Fibroblast of peridontal ligament (primary cell): ENCODE measurements at regions not wholly inside any gene's neighbourhood (a gene's known extent, or its start where the extent isn't known, plus 50 kb on each side); places are given as distances from the start of the nearest gene placed in this dataset.

Source experiments
- DNase-seq: peaks from one replicate; pipeline ENCODE4 v3.0.0-alpha.2; 2010; ENCODE audit errors: extremely low read depth

- DNase-seq, result no peak
These were observed 406.8 kb downstream of the KLF5 start for GRCh38 chr13:73465617-73465971.

DNA sequence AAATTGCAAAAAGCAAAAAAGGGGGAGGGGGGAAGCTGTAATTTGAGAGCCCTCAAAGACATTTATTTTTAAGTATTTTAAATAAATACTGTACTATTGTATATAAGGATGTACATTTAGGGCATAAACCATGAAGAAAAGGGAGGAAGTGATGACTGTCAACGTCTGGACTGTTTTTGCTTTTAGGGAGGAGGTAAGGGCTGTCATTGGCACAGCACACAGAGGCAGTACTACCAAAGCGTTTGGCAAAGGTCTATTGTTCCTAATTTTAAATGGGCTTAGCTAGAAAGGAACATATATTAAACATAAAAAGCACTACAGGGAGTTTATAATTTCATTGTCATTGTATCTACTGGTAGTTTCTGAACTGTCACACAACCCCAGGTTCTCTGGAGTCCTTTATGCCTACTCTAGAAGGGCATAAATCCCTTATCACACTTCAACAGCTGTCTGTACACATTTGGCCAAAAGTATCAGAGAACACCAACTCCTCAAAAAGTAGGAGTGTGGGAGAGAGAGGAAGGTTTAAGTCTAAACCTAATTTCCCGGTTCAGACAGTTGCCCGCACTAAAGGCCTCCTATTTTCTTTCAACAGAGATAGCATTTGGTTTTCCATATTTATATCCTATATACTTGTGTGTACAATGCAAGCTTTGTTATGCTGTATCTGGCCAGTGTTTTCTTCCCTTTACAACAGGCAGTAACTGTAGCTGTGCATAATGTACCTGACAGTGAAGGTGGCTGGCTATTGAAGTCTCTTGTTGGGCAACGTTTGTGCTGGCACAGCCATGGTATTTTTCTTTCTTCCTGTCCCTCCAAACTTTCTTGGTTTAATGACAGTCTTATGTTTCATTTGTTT is 406.2 kb downstream of the KLF5 start:
- no peak for DNase-seq

GRCh38 chr13:73462241-73462640 is 403.4 kb downstream of the KLF5 start:
- DNase-seq, result no peak

DNA sequence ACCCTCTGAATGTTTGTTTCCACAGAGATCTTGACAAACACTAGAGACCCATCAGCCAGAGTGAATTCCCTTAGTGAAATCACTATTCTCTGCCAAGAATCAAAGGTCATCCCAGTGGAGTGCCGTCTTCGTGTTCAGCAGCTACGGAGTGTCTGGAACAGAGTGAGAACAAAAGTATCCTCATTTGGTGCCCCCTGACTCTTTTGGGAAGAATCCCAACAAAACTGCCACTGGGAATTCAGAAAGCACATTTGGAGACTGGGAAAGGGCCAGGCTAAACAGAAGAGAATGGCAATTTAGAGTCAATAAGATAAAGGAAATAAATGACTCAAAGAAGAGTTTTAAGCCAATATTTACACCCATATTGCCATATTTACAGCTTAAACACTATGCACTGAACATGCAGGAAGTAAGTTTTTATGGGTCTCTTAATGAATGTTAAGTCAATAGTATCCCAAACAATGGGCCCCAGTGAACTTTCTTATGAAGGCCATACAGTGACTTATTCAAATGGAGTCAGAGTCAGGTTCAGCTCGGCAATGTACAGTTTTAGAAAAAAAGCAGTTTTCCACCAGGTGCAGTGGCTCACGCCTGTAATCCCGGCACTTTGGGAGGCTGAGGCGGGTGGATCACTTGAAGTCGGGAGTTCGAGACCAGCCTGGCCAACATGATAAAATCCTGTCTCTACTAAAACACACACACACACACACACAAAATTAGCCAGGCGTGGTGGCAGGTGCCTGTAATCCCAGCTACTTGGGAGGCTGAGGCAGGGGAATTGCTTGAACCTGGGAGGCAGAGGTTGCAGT is 392.6 kb downstream of the KLF5 start:
- DNase-seq, result no peak

- DNase-seq, result no peak
These were observed 391.8 kb downstream of the KLF5 start for GRCh38 chr13:73450583-73450982.

GRCh38 chr13:73449252-73449651 is 390.4 kb downstream of the KLF5 start:
- DNase-seq, result no peak

GRCh38 chr13:73440296-73440895 is 381.6 kb downstream of the KLF5 start:
- DNase-seq, result no peak

DNA sequence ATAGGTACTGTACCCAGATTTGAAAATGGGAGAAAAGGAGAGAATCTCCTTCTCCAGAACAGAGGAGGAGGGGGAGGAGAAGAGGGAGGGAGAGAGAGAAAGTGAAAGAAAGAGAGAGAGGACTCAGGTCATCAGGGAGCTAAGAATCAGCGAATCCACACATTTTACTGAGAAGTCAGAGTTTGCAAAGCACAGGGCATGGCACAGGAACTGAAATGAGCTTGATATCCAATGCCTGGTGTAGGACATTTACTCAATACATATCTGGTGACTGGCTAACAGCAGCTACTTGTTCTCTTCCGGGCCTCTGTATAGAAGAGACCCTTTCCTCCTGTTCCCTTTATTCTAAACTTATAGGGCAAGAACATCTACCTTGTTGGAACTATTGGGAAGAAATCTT is 375.1 kb downstream of the KLF5 start:
- no peak for DNase-seq

DNA sequence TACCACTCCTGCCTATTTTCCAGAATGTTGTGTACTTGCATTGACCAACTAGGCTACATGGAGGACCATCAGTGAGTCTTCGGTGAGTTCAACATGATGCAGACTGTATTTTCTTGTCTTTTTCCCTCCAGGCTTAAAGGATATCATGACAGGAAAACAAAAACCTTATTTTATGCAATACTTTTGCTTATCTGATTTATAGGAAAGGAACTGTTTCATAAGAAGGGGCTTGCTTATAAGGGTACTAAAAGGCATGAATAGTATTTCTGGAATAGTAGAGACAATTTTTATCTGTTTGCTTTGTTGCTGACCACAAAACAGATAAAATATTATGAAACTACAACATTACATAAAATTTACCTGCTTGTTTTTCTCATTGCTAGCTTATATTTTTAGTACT is 374.7 kb downstream of the KLF5 start:
- no peak for DNase-seq

- DNase-seq, result no peak
These were observed 370.9 kb downstream of the KLF5 start for GRCh38 chr13:73429701-73430100.

GRCh38 chr13:73428706-73429105 is 369.9 kb downstream of the KLF5 start:
- DNase-seq, result no peak

DNA sequence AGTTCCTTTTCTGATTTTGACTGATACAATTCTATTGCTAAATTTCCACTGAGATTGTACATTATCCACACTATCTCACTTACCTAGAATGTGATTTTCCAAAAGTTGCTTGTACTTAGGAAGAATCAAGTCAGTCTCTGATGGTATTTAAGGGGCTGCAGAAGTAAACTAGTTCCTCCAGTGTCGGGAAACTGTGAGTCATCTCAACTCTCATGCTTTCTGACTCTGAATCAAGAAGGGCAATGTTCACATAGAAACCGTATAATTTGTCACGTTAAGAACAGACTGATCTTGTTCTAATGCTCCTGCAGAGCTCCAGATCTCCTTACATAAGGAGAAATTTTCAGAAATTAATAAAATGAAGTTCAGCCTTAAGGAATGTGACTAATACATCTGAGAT is 369.3 kb downstream of the KLF5 start:
- DNase-seq, result no peak

DNA sequence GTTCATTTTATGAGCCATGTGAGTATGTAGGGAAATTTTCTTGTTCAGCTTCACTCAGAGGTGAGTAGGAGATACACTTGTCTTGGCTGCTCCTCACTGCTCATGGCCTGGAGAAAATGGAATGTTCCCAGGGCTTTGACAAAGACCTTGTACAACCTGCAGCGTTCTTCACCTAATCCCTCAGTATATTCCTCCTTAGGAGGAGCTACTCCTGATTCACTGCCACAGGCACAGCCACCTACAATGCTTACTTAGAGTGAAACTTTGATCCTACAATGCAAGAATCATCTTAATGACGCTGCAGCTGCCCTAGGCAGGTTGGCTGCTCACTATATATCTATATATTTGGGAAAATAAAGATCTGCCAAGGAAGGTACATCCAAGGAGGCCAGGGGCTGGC is 364.2 kb downstream of the KLF5 start:
- DNase-seq, result no peak

GRCh38 chr13:73421310-73421912 is 362.6 kb downstream of the KLF5 start:
- DNase-seq, result no peak

- no peak for DNase-seq
These were observed 360.4 kb downstream of the KLF5 start for GRCh38 chr13:73419186-73419585.

GRCh38 chr13:73417012-73417615 is 358.3 kb downstream of the KLF5 start:
- DNase-seq, result no peak

- no peak for DNase-seq
These were observed 357.3 kb downstream of the KLF5 start for GRCh38 chr13:73416093-73416492.

- DNase-seq, result no peak
These were observed 354.9 kb downstream of the KLF5 start for GRCh38 chr13:73413656-73414055.

DNA sequence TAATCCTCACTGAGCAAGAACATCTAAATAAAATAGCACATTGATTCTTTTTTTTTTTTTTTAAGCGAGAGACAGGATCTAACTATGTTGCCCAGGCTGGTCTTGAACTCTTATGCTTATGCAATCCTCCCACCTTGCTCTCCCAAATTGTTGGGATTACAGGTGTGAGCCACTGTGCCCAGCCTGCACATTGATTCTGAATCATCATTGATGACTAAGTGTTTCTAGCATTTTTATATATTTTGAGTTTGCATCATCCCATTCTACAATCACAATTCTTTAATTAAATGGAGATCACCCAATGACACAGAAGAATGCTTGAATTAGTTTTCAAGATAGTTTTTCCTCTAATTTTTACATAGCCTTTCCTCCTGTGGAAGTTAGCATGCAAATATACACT is 354.1 kb downstream of the KLF5 start:
- DNase-seq, result no peak

GRCh38 chr13:73411067-73411809 is 352.4 kb downstream of the KLF5 start:
- DNase-seq, result no peak

DNA sequence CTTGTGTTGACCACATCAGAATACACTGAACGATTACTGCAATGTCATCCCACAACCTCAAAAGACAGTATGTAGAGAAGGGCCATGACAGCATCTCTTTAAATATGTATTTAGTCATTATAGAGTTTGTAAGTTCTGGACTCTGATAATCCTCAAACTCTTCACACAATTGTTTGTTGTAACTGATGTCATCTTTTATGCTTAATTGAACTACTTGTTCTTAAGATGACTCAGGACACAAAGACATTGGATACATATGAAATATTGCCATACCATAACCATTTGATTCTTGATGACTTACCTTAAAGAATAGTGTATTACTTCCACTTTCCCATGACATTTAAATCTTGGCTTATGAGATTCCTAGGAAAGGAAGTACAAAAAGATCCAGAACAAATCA is 347.6 kb downstream of the KLF5 start:
- DNase-seq, result no peak
